Activated CD4-positive, alpha-beta T cell treated with anti-CD3 and anti-CD28 coated beads, Interleukin-2, Interleukin-4, amounts not matched to agents 100 ng/mL and 50 ng/mL, durations not matched to agents 16 hours and 8 hours (primary cell): ENCODE measurements at regions not wholly inside any gene's neighbourhood (a gene's known extent, or its start where the extent isn't known, plus 50 kb on each side); places are given as distances from the start of the nearest gene placed in this dataset.
"Not testable (repeated sequence)": the region's sequence is repeated elsewhere in the genome, so short reads cannot be mapped to it uniquely, and the experiment has no call there.

Source experiments
- DNase-seq: peaks from one replicate; pipeline ENCODE4 v3.0.0-alpha.2; 2020; ENCODE audit warnings: low spot score

GRCh38 chr6:26720663-26721218 is 61.2 kb upstream of the ZNF322 start:
- DNase-seq: not testable (repeated sequence)

GRCh38 chr6:26730019-26730766 is 70.6 kb upstream of the ZNF322 start:
- not testable (repeated sequence) for DNase-seq

DNA sequence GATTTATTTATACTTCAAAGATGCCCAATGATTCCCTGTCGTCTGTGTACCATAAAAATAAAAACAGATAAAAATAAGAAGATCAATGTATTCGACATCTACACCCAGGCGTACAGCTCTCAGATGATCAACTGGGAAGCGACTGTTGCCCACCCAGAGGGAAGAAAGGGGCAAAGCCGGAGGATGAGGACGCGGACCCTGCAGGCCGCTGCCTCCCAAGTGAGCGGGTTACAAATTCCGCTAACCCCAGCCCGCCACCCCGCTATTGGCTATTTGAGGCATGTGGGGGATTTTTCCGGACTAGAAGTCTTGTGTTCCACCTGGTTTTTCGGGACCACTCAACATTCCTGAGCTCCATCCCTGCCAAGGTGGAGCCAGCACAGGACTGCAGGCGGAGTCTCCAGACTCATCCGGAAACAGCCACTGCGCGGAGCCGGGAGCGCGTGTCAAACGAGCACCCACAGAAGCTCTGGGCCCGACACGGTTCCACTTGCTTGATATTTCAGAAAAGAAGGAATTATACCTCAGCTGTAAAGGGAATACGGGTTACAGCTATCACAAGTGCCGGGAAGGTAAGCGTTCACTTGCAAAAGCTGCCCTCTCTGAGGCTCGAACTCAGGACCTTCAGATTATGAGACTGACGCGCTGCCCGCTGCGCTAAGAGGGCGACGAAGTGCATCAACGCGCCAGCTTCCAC is 75.4 kb upstream of the ZNF322 start:
- not testable (repeated sequence) for DNase-seq

DNA sequence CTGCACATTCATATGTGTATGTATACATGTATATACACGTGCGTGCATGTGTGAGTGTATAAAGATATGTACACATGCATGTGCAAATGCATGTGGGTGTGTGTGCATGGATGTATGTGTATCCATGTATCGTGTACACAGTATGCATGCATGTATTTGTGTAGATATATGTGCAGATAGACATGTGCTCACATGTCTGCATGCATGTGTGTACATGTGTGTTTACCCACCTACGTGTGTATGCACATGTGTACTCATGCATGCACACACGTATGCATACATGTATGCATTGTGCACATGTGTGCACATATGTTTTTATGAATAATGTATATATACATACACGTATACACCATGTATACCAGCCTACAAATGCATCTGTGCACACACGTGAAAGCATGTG is 80.3 kb upstream of the ZNF322 start:
- DNase-seq: no peak

DNA sequence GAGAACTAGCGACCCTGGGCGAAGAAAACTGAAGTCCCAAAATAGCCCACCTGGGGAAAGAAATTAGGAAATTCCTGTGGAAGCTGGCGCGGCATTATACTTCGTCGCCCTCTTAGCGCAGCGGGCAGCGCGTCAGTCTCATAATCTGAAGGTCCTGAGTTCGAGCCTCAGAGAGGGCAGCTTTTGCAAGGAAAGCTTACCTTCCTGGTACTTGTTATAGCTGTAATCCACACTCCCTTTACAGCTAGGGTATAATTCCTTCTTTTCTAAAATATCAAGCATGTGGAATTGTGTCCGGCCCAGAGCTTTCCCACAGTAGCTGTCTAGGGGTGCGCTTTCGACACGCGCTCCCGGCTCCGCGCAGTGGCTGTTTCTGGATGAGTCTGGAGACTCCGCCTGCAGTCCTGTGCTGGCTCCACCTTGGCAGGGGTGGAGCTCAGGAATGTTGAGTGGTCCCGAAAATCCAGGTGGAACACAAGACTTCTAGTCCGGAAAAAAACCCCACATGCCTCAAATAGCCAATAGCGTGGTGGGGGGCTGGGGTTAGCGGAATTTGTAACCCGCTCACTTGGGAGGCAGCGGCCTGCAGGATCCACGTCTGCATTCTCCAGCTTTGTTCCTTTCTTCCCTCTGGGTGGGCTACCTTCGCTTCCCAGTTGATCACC is 83.7 kb upstream of the ZNF322 start:
- DNase-seq: peak; percentile 38

GRCh38 chr6:26743941-26744699 is 84.6 kb upstream of the ZNF322 start:
- no peak for DNase-seq

DNA sequence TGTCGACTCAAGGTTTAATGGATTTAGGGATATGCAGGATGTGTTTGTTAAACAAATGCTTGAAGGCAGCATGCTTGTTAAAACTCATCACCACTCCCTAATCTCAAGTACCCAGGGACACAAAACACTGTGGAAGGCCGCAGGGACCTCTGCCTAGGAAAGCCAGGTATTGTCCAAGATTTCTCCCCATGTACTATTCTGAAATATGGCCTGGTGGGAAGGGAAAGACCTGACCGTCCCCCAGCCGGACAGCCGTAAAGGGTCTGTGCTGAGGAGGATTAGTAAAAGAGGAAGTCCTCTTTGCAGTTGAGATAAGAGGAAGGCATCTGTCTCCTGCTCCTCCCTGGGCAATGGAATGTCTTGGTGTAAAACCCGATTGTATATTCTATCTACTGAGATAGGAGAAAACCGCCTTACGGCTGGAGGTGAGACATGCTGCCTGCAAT is 85.3 kb upstream of the ZNF322 start:
- not testable (repeated sequence) for DNase-seq

- not testable (repeated sequence) for DNase-seq
These were observed 86.4 kb upstream of the ZNF322 start for GRCh38 chr6:26745964-26746363.

DNA sequence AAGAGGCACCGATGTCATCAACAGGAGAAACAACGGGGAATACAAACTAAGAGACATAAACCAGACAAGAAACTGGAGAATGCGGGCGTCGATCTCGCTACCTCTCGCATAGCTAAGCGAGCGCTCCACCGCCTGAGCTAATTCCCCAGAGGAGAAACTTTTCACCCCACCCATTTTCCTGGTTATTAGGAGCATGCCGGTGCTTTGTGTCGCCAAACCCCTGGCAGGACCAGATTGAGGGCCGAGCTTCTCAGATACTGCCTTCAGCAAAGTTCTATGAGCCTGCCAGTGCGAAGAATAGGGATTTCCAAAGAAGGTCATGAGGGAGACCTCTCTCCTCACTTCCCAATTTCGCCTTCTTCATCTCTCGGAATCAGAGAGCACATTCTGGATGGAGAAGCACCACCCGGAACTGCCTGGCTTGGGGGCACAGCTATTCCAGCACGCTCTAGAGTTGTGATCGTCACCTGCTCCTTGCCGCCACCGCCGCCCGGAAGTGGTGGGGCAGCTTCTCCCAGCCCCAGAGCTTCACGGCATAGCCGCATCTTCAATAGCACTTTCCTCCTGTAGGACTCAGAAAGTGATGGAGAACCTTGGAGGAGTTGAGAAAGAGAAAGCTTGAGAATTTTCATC is 89.7 kb upstream of the ZNF322 start:
- DNase-seq: not testable (repeated sequence)

GRCh38 chr6:26749759-26750126 is 90.2 kb upstream of the ZNF322 start:
- DNase-seq: not testable (repeated sequence)

DNA sequence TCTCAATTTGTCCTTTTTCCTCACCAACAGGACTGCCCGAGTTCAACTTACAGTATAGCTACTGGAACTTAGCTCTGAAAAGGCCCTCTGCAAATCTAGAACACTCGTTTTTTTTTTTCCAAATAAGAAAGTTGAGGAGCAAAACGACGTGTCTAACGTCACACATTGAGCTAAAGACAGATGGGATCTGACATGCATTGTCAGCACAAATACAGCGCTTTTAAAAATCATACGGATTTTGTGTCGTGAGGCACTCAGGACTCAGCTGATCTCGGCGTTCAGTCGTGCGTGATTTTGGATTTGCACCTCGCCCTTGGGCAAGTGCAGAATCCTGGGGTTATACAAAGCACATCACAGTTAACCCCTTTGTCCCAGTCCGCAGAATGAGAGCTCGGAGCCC is 94.7 kb upstream of the ZNF322 start:
- DNase-seq: no peak

- not testable (repeated sequence) for DNase-seq
These were observed 95.3 kb upstream of the ZNF322 start for GRCh38 chr6:26754801-26755200.

GRCh38 chr6:26756067-26756805 is 96.7 kb upstream of the ZNF322 start:
- peak; percentile 44 for DNase-seq

- not testable (repeated sequence) for DNase-seq
These were observed 106.8 kb upstream of the ZNF322 start for GRCh38 chr6:26766203-26766902.

DNA sequence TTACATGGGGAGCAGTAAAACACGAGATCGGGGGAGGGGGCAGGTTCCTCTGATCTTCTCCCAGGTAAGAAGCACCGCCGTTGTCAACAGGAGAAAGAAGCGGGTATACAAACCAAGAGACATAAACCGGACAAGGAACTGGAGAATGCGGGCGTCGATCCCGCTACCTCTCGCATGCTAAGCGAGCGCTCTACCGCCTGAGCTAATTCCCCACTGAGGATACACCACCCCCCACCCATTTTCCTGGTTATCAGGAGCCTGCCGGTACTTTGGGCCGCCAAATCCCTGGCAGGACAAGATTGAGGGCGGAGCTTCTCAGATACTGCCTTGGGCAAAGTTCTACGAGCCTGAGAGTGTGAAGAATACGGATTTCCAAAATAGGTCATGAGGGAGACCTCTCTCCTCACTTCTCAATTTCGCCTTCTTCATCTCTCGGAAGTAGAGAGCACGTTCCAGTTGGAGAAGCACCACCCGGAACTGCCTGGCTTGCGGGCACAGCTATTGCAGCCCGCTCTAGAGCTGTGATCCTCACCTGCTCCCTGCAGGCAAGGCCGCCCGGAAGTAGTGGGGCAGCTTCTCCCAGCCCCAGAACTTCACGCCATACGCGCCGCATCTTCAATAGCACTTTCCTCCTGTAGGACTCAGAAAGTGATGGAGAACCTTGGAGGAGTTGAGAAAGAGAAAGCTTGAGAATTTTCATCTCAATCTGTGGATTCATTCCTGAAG is 111.6 kb upstream of the ZNF322 start:
- not testable (repeated sequence) for DNase-seq

GRCh38 chr6:26773414-26773813 is 113.9 kb upstream of the ZNF322 start:
- DNase-seq: not testable (repeated sequence)

DNA sequence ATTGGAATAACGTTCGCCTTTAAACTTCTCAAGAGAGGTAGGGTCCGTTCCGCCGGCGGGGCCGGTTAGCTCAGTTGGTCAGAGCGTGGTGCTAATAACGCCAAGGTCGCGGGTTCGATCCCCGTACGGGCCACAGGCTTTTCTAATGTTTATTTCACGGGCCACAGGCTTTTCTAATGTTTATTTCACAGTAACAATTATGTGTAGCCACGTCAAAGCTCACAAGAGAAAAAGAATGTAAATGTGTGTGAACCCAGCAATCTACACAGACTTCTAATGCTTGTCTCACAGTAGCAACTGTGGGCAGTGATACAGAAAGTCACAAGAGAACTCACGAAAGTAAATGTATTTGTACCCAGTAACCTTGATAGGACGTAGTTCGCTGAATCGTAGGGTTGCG is 121.0 kb upstream of the ZNF322 start:
- DNase-seq: not testable (repeated sequence)

- DNase-seq: not testable (repeated sequence)
These were observed 136.1 kb upstream of the ZNF322 start for GRCh38 chr6:26795474-26796307.
